GM19238 (cell line): ENCODE measurements at regions not wholly inside any gene's neighbourhood (a gene's known extent, or its start where the extent isn't known, plus 50 kb on each side); places are given as distances from the start of the nearest gene placed in this dataset.

Experiments
- DNase-seq: peaks from one replicate; pipeline ENCODE4 v3.0.0; 2011; ENCODE audit warnings: low spot score; ENCODE audit not compliant: insufficient read length

- no peak for DNase-seq
Observed at GRCh38 chr22:49550766-49551362, 276.8 kb downstream of the BRD1 start.

- no peak for DNase-seq
Observed at GRCh38 chr22:49550141-49550430, 277.6 kb downstream of the BRD1 start.

GRCh38 chr22:49549256-49550140 lies 278.2 kb downstream of the BRD1 start:
- DNase-seq, result no peak

- DNase-seq, result no peak
Observed at GRCh38 chr22:49548356-49549202, 279.1 kb downstream of the BRD1 start.

GRCh38 chr22:49547751-49548239 lies 279.9 kb downstream of the BRD1 start:
- DNase-seq, result no peak

- no peak for DNase-seq
Observed at GRCh38 chr22:49546811-49547585, 280.7 kb downstream of the BRD1 start.

- no peak for DNase-seq
Observed at GRCh38 chr22:49545606-49546005, 282.1 kb downstream of the BRD1 start.

- no peak for DNase-seq
Observed at GRCh38 chr22:49544286-49544685, 283.4 kb downstream of the BRD1 start.

- DNase-seq, result no peak
Observed at GRCh38 chr22:49543876-49544275, 283.8 kb downstream of the BRD1 start.

GRCh38 chr22:49541693-49542230 lies 285.9 kb downstream of the BRD1 start:
- DNase-seq, result no peak

- DNase-seq, result no peak
Observed at GRCh38 chr22:49540913-49541692, 286.6 kb downstream of the BRD1 start.

- DNase-seq, result no peak
Observed at GRCh38 chr22:49540084-49540912, 287.4 kb downstream of the BRD1 start.

GRCh38 chr22:49538006-49538405 lies 289.7 kb downstream of the BRD1 start:
- DNase-seq, result no peak

GRCh38 chr22:49536571-49537131 lies 291.0 kb downstream of the BRD1 start:
- DNase-seq, result no peak

- DNase-seq, result no peak
Observed at GRCh38 chr22:49535527-49536125, 292.0 kb downstream of the BRD1 start.

- DNase-seq, result no peak
Observed at GRCh38 chr22:49535126-49535525, 292.5 kb downstream of the BRD1 start.

- no peak for DNase-seq
Observed at GRCh38 chr22:49534386-49534785, 293.3 kb downstream of the BRD1 start.

GRCh38 chr22:49533886-49534285 lies 293.8 kb downstream of the BRD1 start:
- no peak for DNase-seq
